ENCODE measurements at regions not wholly inside any gene's neighbourhood (a gene's known extent, or its start where the extent isn't known, plus 50 kb on each side); places are given as distances from the start of the nearest gene placed in this dataset.

- TF ChIP-seq, protein P1, sequence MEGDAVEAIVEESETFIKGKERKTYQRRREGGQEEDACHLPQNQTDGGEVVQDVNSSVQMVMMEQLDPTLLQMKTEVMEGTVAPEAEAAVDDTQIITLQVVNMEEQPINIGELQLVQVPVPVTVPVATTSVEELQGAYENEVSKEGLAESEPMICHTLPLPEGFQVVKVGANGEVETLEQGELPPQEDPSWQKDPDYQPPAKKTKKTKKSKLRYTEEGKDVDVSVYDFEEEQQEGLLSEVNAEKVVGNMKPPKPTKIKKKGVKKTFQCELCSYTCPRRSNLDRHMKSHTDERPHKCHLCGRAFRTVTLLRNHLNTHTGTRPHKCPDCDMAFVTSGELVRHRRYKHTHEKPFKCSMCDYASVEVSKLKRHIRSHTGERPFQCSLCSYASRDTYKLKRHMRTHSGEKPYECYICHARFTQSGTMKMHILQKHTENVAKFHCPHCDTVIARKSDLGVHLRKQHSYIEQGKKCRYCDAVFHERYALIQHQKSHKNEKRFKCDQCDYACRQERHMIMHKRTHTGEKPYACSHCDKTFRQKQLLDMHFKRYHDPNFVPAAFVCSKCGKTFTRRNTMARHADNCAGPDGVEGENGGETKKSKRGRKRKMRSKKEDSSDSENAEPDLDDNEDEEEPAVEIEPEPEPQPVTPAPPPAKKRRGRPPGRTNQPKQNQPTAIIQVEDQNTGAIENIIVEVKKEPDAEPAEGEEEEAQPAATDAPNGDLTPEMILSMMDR (IDR thresholded peaks at IDR 0.05) = no peak
- TF ChIP-seq POLR2A (IDR thresholded peaks at IDR 0.05) = no peak
These were observed 62.2 kb upstream of the ECHDC3 start for GRCh38 chr10:11679946-11680345.
